H1 (cell line): ENCODE measurements at regions not wholly inside any gene's neighbourhood (a gene's known extent, or its start where the extent isn't known, plus 50 kb on each side); places are given as distances from the start of the nearest gene placed in this dataset.

Experiments used
- CTCF ChIP-seq, 3 experiments: IDR thresholded peaks; 1 replicate in 2 of 3; 2 replicates in 1 of 3; pipeline versions ENCODE4 v1.5.1 to v1.6.1; 2011; ENCODE audit warnings: low read length in 3 of 3, mild to moderate bottlenecking in 3 of 3, inconsistent platforms in 2 of 3, low read depth in 1 of 3, moderate library complexity in 1 of 3; ENCODE audit not compliant: insufficient read depth in 1 of 3; ENCODE audit errors: control extremely low read depth in 1 of 3
- GABPA ChIP-seq: IDR thresholded peaks from 2 replicates; pipeline ENCODE4 v1.6.1; 2011; ENCODE audit warnings: mild to moderate bottlenecking, low read length, moderate library complexity, borderline replicate concordance; ENCODE audit not compliant: insufficient read depth
- MAX ChIP-seq: IDR thresholded peaks from 2 replicates; pipeline ENCODE4 v1.6.1; 2012; ENCODE audit warnings: inconsistent platforms
- POLR2A ChIP-seq, 2 experiments: IDR thresholded peaks; 1 replicate in 1 of 2; 2 replicates in 1 of 2; pipeline ENCODE4 v1.6.1; 2011; ENCODE audit warnings: low read depth in 2 of 2, low read length in 2 of 2, mild to moderate bottlenecking in 2 of 2; ENCODE audit errors: control extremely low read depth in 1 of 2
- POLR2AphosphoS5 ChIP-seq: IDR thresholded peaks from 2 replicates; pipeline ENCODE4 v1.6.1; 2011; ENCODE audit warnings: low read depth, low read length
- RNF2 ChIP-seq: fragments of 200-900, 300-1000 bp; sonication (generic); IDR thresholded peaks from 2 replicates; pipeline ENCODE4 v1.7.1; 2016; ENCODE audit warnings: borderline replicate concordance, low read depth, mild to moderate bottlenecking, antibody characterized with exemption, low read length; ENCODE audit not compliant: poor library complexity, severe bottlenecking; ENCODE audit errors: missing control alignments
- TAF1 ChIP-seq: IDR thresholded peaks from 2 replicates; pipeline ENCODE4 v1.6.1; 2011; ENCODE audit warnings: mild to moderate bottlenecking, low read depth, low read length
- YY1 ChIP-seq: IDR thresholded peaks from 2 replicates; pipeline ENCODE4 v1.6.1; 2011; ENCODE audit warnings: low read depth, mild to moderate bottlenecking, low read length

DNA sequence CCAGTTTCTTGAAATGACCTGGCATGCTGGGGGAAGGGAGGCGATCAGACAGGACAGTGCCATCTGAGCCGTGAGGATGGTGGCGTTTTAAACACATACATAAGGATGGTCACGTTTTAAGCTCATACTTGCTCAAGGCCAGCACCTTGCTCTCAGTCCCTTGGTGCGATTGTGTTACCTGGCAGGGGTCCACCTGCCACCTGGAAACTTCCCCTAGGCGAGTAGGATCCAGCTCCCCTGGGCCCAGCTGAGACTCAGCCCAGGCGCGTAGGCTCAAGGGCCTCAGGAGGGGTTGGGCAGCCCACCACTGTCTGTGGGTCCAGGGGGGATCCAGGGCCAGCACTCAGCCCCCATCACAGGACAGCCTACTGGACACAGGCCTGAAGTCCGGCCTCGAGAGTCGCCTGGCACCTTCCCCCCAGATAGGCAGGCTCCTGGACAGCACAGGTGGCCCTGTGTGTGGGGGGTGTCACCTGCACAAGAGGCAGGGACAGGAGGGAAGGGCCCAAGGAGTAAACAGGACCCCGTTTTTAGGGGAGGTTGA is 185.8 kb downstream of the BRD1 start:
- no peak for TF ChIP-seq CTCF (IDR thresholded peaks at IDR 0.05; ENCODE audit: control extremely low read depth in 1 of 3, insufficient read depth in 1 of 3, low read depth in 1 of 3, low read length in 3 of 3)
- TF ChIP-seq GABPA: no peak
- no peak for TF ChIP-seq TAF1
- no peak for TF ChIP-seq POLR2A (IDR thresholded peaks at IDR 0.05; ENCODE audit: control extremely low read depth in 1 of 2, low read depth in 2 of 2, low read length in 2 of 2)
- no peak for TF ChIP-seq MAX
- TF ChIP-seq POLR2AphosphoS5: no peak
- no peak for TF ChIP-seq RNF2
- no peak for TF ChIP-seq YY1
